ENCODE measurements at regions not wholly inside any gene's neighbourhood (a gene's known extent, or its start where the extent isn't known, plus 50 kb on each side); places are given as distances from the start of the nearest gene placed in this dataset.

GRCh38 chr10:4212111-4212630 lies 427.2 kb upstream of the KLF6 start:
- peak; percentile 10 for DNase-seq (ENCODE audit: low read depth)
- in situ Hi-C loops (cut with HindIII; ENCODE audit: low pct_unique_long_range_greater_than_20kb, low sequenced_read_pairs), result no loop called here

- in situ Hi-C loops (cut with HindIII; ENCODE audit: low pct_unique_long_range_greater_than_20kb, low sequenced_read_pairs), result no loop called here
- no peak for DNase-seq (ENCODE audit: low read depth)
These were observed 423.5 kb upstream of the KLF6 start for GRCh38 chr10:4208499-4208898.

GRCh38 chr10:4205113-4205512 lies 420.1 kb upstream of the KLF6 start:
- in situ Hi-C loops (cut with HindIII; ENCODE audit: low pct_unique_long_range_greater_than_20kb, low sequenced_read_pairs), result no loop called here
- no peak for DNase-seq (ENCODE audit: low read depth)

- in situ Hi-C loops (cut with HindIII; ENCODE audit: low pct_unique_long_range_greater_than_20kb, low sequenced_read_pairs), result no loop called here
- no peak for DNase-seq (ENCODE audit: low read depth)
These were observed 417.9 kb upstream of the KLF6 start for GRCh38 chr10:4202938-4203337.

- in situ Hi-C loops (cut with HindIII; ENCODE audit: low pct_unique_long_range_greater_than_20kb, low sequenced_read_pairs), result no loop called here
- no peak for DNase-seq (ENCODE audit: low read depth)
These were observed 417.1 kb upstream of the KLF6 start for GRCh38 chr10:4201866-4202825.

- in situ Hi-C loops (cut with HindIII; ENCODE audit: low pct_unique_long_range_greater_than_20kb, low sequenced_read_pairs), result no loop called here
These were observed 414.2 kb upstream of the KLF6 start for GRCh38 chr10:4199196-4199595.

GRCh38 chr10:4198216-4198615 lies 413.2 kb upstream of the KLF6 start:
- DNase-seq (ENCODE audit: low read depth), result no peak
- in situ Hi-C loops (cut with HindIII; ENCODE audit: low pct_unique_long_range_greater_than_20kb, low sequenced_read_pairs), result no loop called here

More at GRCh38 chr10:4199196-4199595, 414.2 kb upstream of the KLF6 start:
- no peak for DNase-seq (ENCODE audit: low read depth)

GRCh38 chr10:4197676-4198075 lies 412.7 kb upstream of the KLF6 start:
- in situ Hi-C loops (cut with HindIII; ENCODE audit: low pct_unique_long_range_greater_than_20kb, low sequenced_read_pairs), result no loop called here
- DNase-seq (ENCODE audit: low read depth), result no peak

- in situ Hi-C loops (cut with HindIII; ENCODE audit: low pct_unique_long_range_greater_than_20kb, low sequenced_read_pairs), result no loop called here
- DNase-seq (ENCODE audit: low read depth), result no peak
These were observed 411.9 kb upstream of the KLF6 start for GRCh38 chr10:4196771-4197390.

- DNase-seq (ENCODE audit: low read depth), result no peak
- in situ Hi-C loops (cut with HindIII; ENCODE audit: low pct_unique_long_range_greater_than_20kb, low sequenced_read_pairs), result no loop called here
These were observed 411.2 kb upstream of the KLF6 start for GRCh38 chr10:4196183-4196582.

GRCh38 chr10:4195213-4195612 lies 410.2 kb upstream of the KLF6 start:
- DNase-seq (ENCODE audit: low read depth), result peak; percentile 33
- in situ Hi-C loops (cut with HindIII; ENCODE audit: low pct_unique_long_range_greater_than_20kb, low sequenced_read_pairs), result no loop called here

GRCh38 chr10:4194231-4194630 lies 409.2 kb upstream of the KLF6 start:
- no peak for DNase-seq (ENCODE audit: low read depth)
- in situ Hi-C loops (cut with HindIII; ENCODE audit: low pct_unique_long_range_greater_than_20kb, low sequenced_read_pairs), result no loop called here

- no peak for DNase-seq (ENCODE audit: low read depth)
- in situ Hi-C loops (cut with HindIII; ENCODE audit: low pct_unique_long_range_greater_than_20kb, low sequenced_read_pairs), result no loop called here
These were observed 406.9 kb upstream of the KLF6 start for GRCh38 chr10:4191894-4192293.

GRCh38 chr10:4191354-4191753 lies 406.3 kb upstream of the KLF6 start:
- in situ Hi-C loops (cut with HindIII; ENCODE audit: low pct_unique_long_range_greater_than_20kb, low sequenced_read_pairs), result no loop called here

GRCh38 chr10:4190876-4191275 lies 405.9 kb upstream of the KLF6 start:
- in situ Hi-C loops (cut with HindIII; ENCODE audit: low pct_unique_long_range_greater_than_20kb, low sequenced_read_pairs), result no loop called here
- no peak for DNase-seq (ENCODE audit: low read depth)

More at GRCh38 chr10:4191354-4191753, 406.3 kb upstream of the KLF6 start:
- peak; percentile 54 for DNase-seq (ENCODE audit: low read depth)

GRCh38 chr10:4189281-4189680 lies 404.3 kb upstream of the KLF6 start:
- in situ Hi-C loops (cut with HindIII; ENCODE audit: low pct_unique_long_range_greater_than_20kb, low sequenced_read_pairs), result no loop called here
- DNase-seq (ENCODE audit: low read depth), result no peak

GRCh38 chr10:4188406-4188805 lies 403.4 kb upstream of the KLF6 start:
- in situ Hi-C loops (cut with HindIII; ENCODE audit: low pct_unique_long_range_greater_than_20kb, low sequenced_read_pairs), result no loop called here
- no peak for DNase-seq (ENCODE audit: low read depth)

- DNase-seq (ENCODE audit: low read depth), result no peak
- in situ Hi-C loops (cut with HindIII; ENCODE audit: low pct_unique_long_range_greater_than_20kb, low sequenced_read_pairs), result no loop called here
These were observed 402.0 kb upstream of the KLF6 start for GRCh38 chr10:4186849-4187540.

GRCh38 chr10:4183761-4184261 lies 398.8 kb upstream of the KLF6 start:
- in situ Hi-C loops (cut with HindIII; ENCODE audit: low pct_unique_long_range_greater_than_20kb, low sequenced_read_pairs), result no loop called here

More at GRCh38 chr10:4183761-4184261, 398.8 kb upstream of the KLF6 start:
- no peak for DNase-seq (ENCODE audit: low read depth)

Data from Caki2 (cell line).